H9 (cell line): ENCODE measurements at regions not wholly inside any gene's neighbourhood (a gene's known extent, or its start where the extent isn't known, plus 50 kb on each side); places are given as distances from the start of the nearest gene placed in this dataset.

Source experiments
- DNase-seq: peaks from one replicate; pipeline ENCODE4 v3.0.0-alpha.2; 2017
- H2AFZ ChIP-seq: one replicate; pipeline ENCODE4 v1.6.1; 2013; ENCODE audit warnings: mild to moderate bottlenecking, low read length, control low read depth, moderate library complexity
- H2AK5ac ChIP-seq: 2 replicates; pipeline ENCODE4 v1.6.1; 2013; ENCODE audit warnings: low read length, control low read depth, mixed read lengths; ENCODE audit not compliant: insufficient read length
- H2BK120ac ChIP-seq: one replicate; pipeline ENCODE4 v1.6.1; 2013; ENCODE audit warnings: low read depth, mild to moderate bottlenecking, low read length, control low read depth, inconsistent platforms; ENCODE audit not compliant: poor library complexity, severe bottlenecking
- H2BK12ac ChIP-seq: 2 replicates; pipeline ENCODE4 v1.6.1; 2013; ENCODE audit warnings: low read length, control low read depth, mixed read lengths, low read depth; ENCODE audit not compliant: insufficient read length
- H2BK15ac ChIP-seq: 2 replicates; pipeline ENCODE4 v1.6.1; 2013; ENCODE audit warnings: low read depth, low read length, control low read depth
- H2BK20ac ChIP-seq: one replicate; pipeline ENCODE4 v1.6.1; 2013; ENCODE audit warnings: low read depth, mild to moderate bottlenecking, low read length, control low read depth, inconsistent platforms; ENCODE audit not compliant: poor library complexity, severe bottlenecking
- H2BK5ac ChIP-seq: 2 replicates; pipeline ENCODE4 v1.6.1; 2013; ENCODE audit warnings: low read length, control low read depth, mixed read lengths; ENCODE audit not compliant: insufficient read length
- H3K14ac ChIP-seq: 2 replicates; pipeline ENCODE4 v1.6.1; 2013; ENCODE audit warnings: low read length, control low read depth; ENCODE audit not compliant: insufficient read depth
- H3K18ac ChIP-seq: 2 replicates; pipeline ENCODE4 v1.6.1; 2013; ENCODE audit warnings: low read depth, mild to moderate bottlenecking, mixed read lengths, low read length, control low read depth; ENCODE audit not compliant: insufficient read length
- H3K23ac ChIP-seq: 2 replicates; pipeline ENCODE4 v1.6.1; 2013; ENCODE audit warnings: low read length, control low read depth, mixed read lengths, low read depth; ENCODE audit not compliant: insufficient read length
- H3K23me2 ChIP-seq: 2 replicates; pipeline ENCODE4 v1.6.1; 2013; ENCODE audit warnings: low read depth, mild to moderate bottlenecking, mixed read lengths, low read length, control low read depth; ENCODE audit not compliant: insufficient read length, poor library complexity, severe bottlenecking
- H3K27ac ChIP-seq: 2 replicates; pipeline ENCODE4 v1.5.1; 2013; ENCODE audit warnings: low read length, control low read depth, mixed read lengths, low read depth; ENCODE audit not compliant: insufficient read length
- H3K27me3 ChIP-seq: 2 replicates; pipeline ENCODE4 v1.6.1; 2013; ENCODE audit warnings: low read length, control low read depth, inconsistent platforms; ENCODE audit not compliant: insufficient read depth
- H3K4ac ChIP-seq: 2 replicates; pipeline ENCODE4 v1.6.1; 2013; ENCODE audit warnings: low read depth, mild to moderate bottlenecking, control low read depth, inconsistent platforms, low read length, moderate library complexity
- H3K4me1 ChIP-seq: 2 replicates; pipeline ENCODE4 v1.6.1; 2013; ENCODE audit warnings: low read length, control low read depth, inconsistent platforms; ENCODE audit not compliant: insufficient read depth
- H3K4me2 ChIP-seq: 2 replicates; pipeline ENCODE4 v1.6.1; 2013; ENCODE audit warnings: low read length, control low read depth, mixed read lengths; ENCODE audit not compliant: insufficient read length, insufficient read depth
- H3K56ac ChIP-seq: 2 replicates; pipeline ENCODE4 v1.6.1; 2013; ENCODE audit warnings: low read depth, mild to moderate bottlenecking, mixed read lengths, low read length, control low read depth; ENCODE audit not compliant: insufficient read length
- H3K79me1 ChIP-seq: 2 replicates; pipeline ENCODE4 v1.6.1; 2013; ENCODE audit warnings: low read depth, mild to moderate bottlenecking, moderate library complexity, low read length, control low read depth, inconsistent platforms; ENCODE audit not compliant: insufficient read depth, poor library complexity, severe bottlenecking
- H3K79me2 ChIP-seq: 2 replicates; pipeline ENCODE4 v1.6.1; 2013; ENCODE audit warnings: low read length, control low read depth, inconsistent platforms; ENCODE audit not compliant: insufficient read depth
- H3K9ac ChIP-seq: 2 replicates; pipeline ENCODE4 v1.6.1; 2013; ENCODE audit warnings: low read length, control low read depth, mixed read lengths; ENCODE audit not compliant: insufficient read length; ENCODE audit errors: extremely low read depth
- H3K9me3 ChIP-seq: one replicate; pipeline ENCODE4 v1.6.1; 2013; ENCODE audit warnings: low read depth, low read length, inconsistent platforms; ENCODE audit not compliant: control insufficient read depth
- H3T11ph ChIP-seq: one replicate; pipeline ENCODE4 v1.6.1; 2013; ENCODE audit warnings: mild to moderate bottlenecking, low read length, control low read depth, inconsistent platforms
- H4K20me1 ChIP-seq: one replicate; pipeline ENCODE4 v1.6.1; 2013; ENCODE audit not compliant: control insufficient read depth, insufficient read length, insufficient read depth
- H4K5ac ChIP-seq: 2 replicates; pipeline ENCODE4 v1.6.1; 2013; ENCODE audit warnings: low read depth, mild to moderate bottlenecking, mixed read lengths, low read length, control low read depth; ENCODE audit not compliant: insufficient read length
- H4K8ac ChIP-seq: replicated peaks from 2 replicates; pipeline ENCODE4 v1.6.1; 2013; ENCODE audit warnings: low read length, control low read depth, mixed read lengths, low read depth; ENCODE audit not compliant: insufficient read length
- H4K91ac ChIP-seq: 2 replicates; pipeline ENCODE4 v1.6.1; 2013; ENCODE audit warnings: low read depth, mild to moderate bottlenecking, moderate library complexity, mixed read lengths, low read length, control low read depth; ENCODE audit not compliant: insufficient read length
- H3K27ac Mint-ChIP-seq, 3 experiments: 2 replicates in 2 of 3; 3 replicates in 1 of 3; pipeline ENCODE4 v1.8.0; 2020 to 2021; ENCODE audit warnings: mixed read lengths in 3 of 3, mild to moderate bottlenecking in 1 of 3, moderate library complexity in 1 of 3
- H3K27me3 Mint-ChIP-seq: 2 replicates; pipeline ENCODE4 v1.8.0; 2021; ENCODE audit warnings: low read depth, mild to moderate bottlenecking, moderate library complexity, mixed read lengths
- H3K36me3 Mint-ChIP-seq, 3 experiments: 2 replicates in 2 of 3; 3 replicates in 1 of 3; pipeline ENCODE4 v1.8.0; 2020 to 2021; ENCODE audit warnings: low read depth in 3 of 3, mixed read lengths in 3 of 3; ENCODE audit not compliant: insufficient read depth in 1 of 3
- H3K4me1 Mint-ChIP-seq, 2 experiments: 2 replicates each; pipeline ENCODE4 v1.8.0; 2020; ENCODE audit warnings: mixed read lengths in 2 of 2
- H3K4me3 Mint-ChIP-seq, 2 experiments: 2 replicates in 1 of 2; 3 replicates in 1 of 2; pipeline ENCODE4 v1.8.0; 2020 to 2021; ENCODE audit warnings: mild to moderate bottlenecking in 2 of 2, mixed read lengths in 2 of 2, moderate library complexity in 1 of 2
- H3K9me3 Mint-ChIP-seq, 2 experiments: 2 replicates in 1 of 2; 3 replicates in 1 of 2; pipeline ENCODE4 v1.8.0; 2020; ENCODE audit warnings: mild to moderate bottlenecking in 2 of 2, mixed read lengths in 2 of 2, moderate library complexity in 1 of 2
- WGBS: extraction: QIAGEN DNeasy Blood & Tissue Kit; methylation state at CpG from one replicate; pipeline ENCODE4 v1.1.7; 2013; ENCODE audit warnings: missing lambda C conversion rate, low lambda C conversion rate, mixed read lengths; ENCODE audit not compliant: insufficient read length; ENCODE audit errors: extremely low coverage; 5-methylcytosine and 5-hydroxymethylcytosine counted together
- TF ChIP-seq, protein P1 (sequence below): fragments of 200-600 bp; sonication (generic); conservative IDR thresholded peaks from 3 replicates; pipeline ENCODE4 v1.8.0; 2021; ENCODE audit warnings: antibody characterized with exemption, mild to moderate bottlenecking

GRCh38 chr2:118687698-118688097, 159.8 kb downstream of the EN1 start:
- no peaks in the 10 kb centered on the region for H3K4me1 ChIP-seq
- no peaks in the 10 kb centered on the region for H3K23me2 ChIP-seq
- no peak overlapping the region for H3K4me2 ChIP-seq
- Mint-ChIP-seq H3K27ac (no peak overlapping the region), H3K27me3 (peaks cover 6% of the 10 kb centered on the region), H3K4me1 (peaks cover 0 to 2% of the 10 kb centered on the region in 2 experiments; a peak in 1 of 4 replicates), H3K36me3 (no peaks in the 10 kb centered on the region), H3K4me3 (no peak overlapping the region; a peak in 1 of 5 replicates), H3K9me3 (peaks cover 0 to 2% of the 10 kb centered on the region in 2 experiments; a peak in 1 of 5 replicates)
- H3K56ac ChIP-seq: no peak overlapping the region
- H4K5ac ChIP-seq: no peak overlapping the region
- H3K18ac ChIP-seq: no peak overlapping the region
- H3K79me1 ChIP-seq: no peaks in the 10 kb centered on the region
- H3K23ac ChIP-seq: no peak overlapping the region
- H3K14ac ChIP-seq: no peak overlapping the region
- H3K79me2 ChIP-seq: no peaks in the 10 kb centered on the region
- H4K20me1 ChIP-seq: no peaks in the 10 kb centered on the region
- H3K4ac ChIP-seq: no peak overlapping the region
- H3K27me3 ChIP-seq: no peaks in the 10 kb centered on the region
- no peak overlapping the region for H2AFZ ChIP-seq
- H2BK15ac ChIP-seq: no peak overlapping the region
- no peak overlapping the region for H2BK5ac ChIP-seq
- no peak overlapping the region for H3T11ph ChIP-seq
- no CpG with 5 or more reads among the region's 2 CpGs for WGBS
- H3K9me3 ChIP-seq: no peaks in the 10 kb centered on the region
- no peak overlapping the region for H3K9ac ChIP-seq
- no peak overlapping the region for H3K27ac ChIP-seq
- TF ChIP-seq, protein P1, sequence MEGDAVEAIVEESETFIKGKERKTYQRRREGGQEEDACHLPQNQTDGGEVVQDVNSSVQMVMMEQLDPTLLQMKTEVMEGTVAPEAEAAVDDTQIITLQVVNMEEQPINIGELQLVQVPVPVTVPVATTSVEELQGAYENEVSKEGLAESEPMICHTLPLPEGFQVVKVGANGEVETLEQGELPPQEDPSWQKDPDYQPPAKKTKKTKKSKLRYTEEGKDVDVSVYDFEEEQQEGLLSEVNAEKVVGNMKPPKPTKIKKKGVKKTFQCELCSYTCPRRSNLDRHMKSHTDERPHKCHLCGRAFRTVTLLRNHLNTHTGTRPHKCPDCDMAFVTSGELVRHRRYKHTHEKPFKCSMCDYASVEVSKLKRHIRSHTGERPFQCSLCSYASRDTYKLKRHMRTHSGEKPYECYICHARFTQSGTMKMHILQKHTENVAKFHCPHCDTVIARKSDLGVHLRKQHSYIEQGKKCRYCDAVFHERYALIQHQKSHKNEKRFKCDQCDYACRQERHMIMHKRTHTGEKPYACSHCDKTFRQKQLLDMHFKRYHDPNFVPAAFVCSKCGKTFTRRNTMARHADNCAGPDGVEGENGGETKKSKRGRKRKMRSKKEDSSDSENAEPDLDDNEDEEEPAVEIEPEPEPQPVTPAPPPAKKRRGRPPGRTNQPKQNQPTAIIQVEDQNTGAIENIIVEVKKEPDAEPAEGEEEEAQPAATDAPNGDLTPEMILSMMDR: no peak
- no peak overlapping the region for H2BK12ac ChIP-seq
- no peak overlapping the region for H2BK120ac ChIP-seq
- no peak for DNase-seq
- no peak overlapping the region for H2BK20ac ChIP-seq
- no peak overlapping the region for H2AK5ac ChIP-seq
- H4K91ac ChIP-seq: no peak overlapping the region
- no peak overlapping the region for H4K8ac ChIP-seq
